ENCODE measurements at regions not wholly inside any gene's neighbourhood (a gene's known extent, or its start where the extent isn't known, plus 50 kb on each side); places are given as distances from the start of the nearest gene placed in this dataset.

DNA sequence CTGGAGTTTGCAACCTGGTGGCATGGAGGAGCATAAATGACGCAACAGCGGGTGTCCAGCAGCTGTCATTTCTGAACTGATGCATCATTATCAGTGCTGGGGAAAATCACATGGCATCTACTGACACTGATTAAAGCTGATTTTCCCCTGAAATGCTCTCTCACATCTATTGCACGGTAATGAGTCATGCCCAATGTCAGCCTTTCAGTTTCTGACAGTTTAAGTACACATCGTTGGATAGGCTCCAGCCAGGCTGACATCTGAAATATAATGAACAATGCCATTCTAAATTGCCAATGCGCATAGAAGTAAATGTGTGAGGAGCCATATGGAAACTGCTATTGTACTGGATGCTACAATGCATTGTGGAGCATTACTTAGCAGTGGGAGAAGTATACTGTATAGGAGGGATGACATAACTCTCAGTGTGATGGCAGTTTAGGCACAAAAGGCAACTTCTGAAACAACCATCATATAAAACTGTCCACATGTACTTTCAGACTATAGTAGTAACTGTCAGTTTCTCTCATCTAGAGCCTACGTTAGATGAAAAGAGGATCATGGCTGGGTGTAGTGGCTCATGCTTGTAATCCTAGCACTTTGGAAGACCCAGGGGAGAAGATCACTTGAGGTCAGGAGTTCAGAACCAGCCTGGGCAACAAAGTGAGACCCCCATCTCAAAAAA, 389.3 kb upstream of the DMAC1 start:
- no peak overlapping the region for H4K8ac ChIP-seq (ENCODE audit: extremely low read depth, insufficient read depth, low read length)
- CTCF ChIA-PET (ENCODE audit: partially characterized antibody): interaction anchor here (0.6 to 0.8 kb wide), 3 partner anchors 19 to 1996 kb away, joined by 3 read pairs; no protein-coding TSS in a partner anchor
- H2AK5ac ChIP-seq (ENCODE audit: low read depth, low read length): no peak overlapping the region
- no peaks in the 10 kb centered on the region; the same call in 1 of the 2 replicates for H3K79me1 ChIP-seq (ENCODE audit: low read depth, low read length)
- H4K5ac ChIP-seq (ENCODE audit: insufficient read length, low read depth, low read length): no peak overlapping the region
- no peak overlapping the region for H3K14ac ChIP-seq (ENCODE audit: insufficient read length)
- H3K4me2 ChIP-seq (ENCODE audit: insufficient read depth in 1 of 2, low read depth in 2 of 2, low read length in 2 of 2): no peak overlapping the region
- H3K18ac ChIP-seq (ENCODE audit: extremely low read depth, low read length): no peak overlapping the region
- no peak overlapping the region for H3K56ac ChIP-seq (replicated peaks; ENCODE audit: insufficient read length, low read depth, low read length)
- H2BK12ac ChIP-seq (ENCODE audit: low read depth, low read length): no peak overlapping the region
- H4K91ac ChIP-seq (replicated peaks; ENCODE audit: insufficient read length, low read length): no peak overlapping the region
- H3K23ac ChIP-seq (ENCODE audit: insufficient read length): no peak overlapping the region
- H2BK15ac ChIP-seq (ENCODE audit: low read length): no peak overlapping the region
- H4K20me1 ChIP-seq (replicated peaks in 1 of 2; ENCODE audit: control insufficient read depth in 1 of 2, insufficient read depth in 2 of 2, low read length in 2 of 2): no peaks in the 10 kb centered on the region
- H3K9ac ChIP-seq (replicated peaks in 1 of 4; ENCODE audit: extremely low read depth in 1 of 4, low read depth in 3 of 4, low read length in 3 of 4): no peak overlapping the region
- no peak overlapping the region for H2BK5ac ChIP-seq (ENCODE audit: low read depth, low read length)
- no peak overlapping the region for H3K4ac ChIP-seq (replicated peaks; ENCODE audit: insufficient read length, low read depth, low read length)
- no peak overlapping the region for H2BK20ac ChIP-seq (ENCODE audit: low read length)
- H3K36me3 ChIP-seq (ENCODE audit: control insufficient read depth in 2 of 4, insufficient read depth in 4 of 4, low read length in 3 of 4): no peaks in the 10 kb centered on the region
- no peak overlapping the region for H2BK120ac ChIP-seq (replicated peaks; ENCODE audit: low read depth, low read length)
- H3K23me2 ChIP-seq (ENCODE audit: low read depth, low read length): no peaks in the 10 kb centered on the region
- POLR2A ChIA-PET (ENCODE audit: partially characterized antibody): no interaction called here
- no peak overlapping the region for H3K27ac ChIP-seq (ENCODE audit: low read depth, low read length)
- no peaks in the 10 kb centered on the region for H3K9me3 ChIP-seq (ENCODE audit: insufficient read depth in 2 of 2, low read depth in 1 of 2, low read length in 1 of 2)
- H3K4me1 ChIP-seq (replicated peaks in 1 of 4; ENCODE audit: control insufficient read depth in 3 of 4, insufficient read depth in 4 of 4, low read length in 3 of 4): no peaks in the 10 kb centered on the region
- FAIRE-seq: no peak
- H2AFZ ChIP-seq (ENCODE audit: low read length): no peak overlapping the region
- no peaks in the 10 kb centered on the region for H3K27me3 ChIP-seq (replicated peaks in 1 of 4; ENCODE audit: control insufficient read depth in 3 of 4, extremely low read depth in 1 of 4, insufficient read depth in 3 of 4, low read length in 3 of 4)
- no peak overlapping the region for H3K4me3 ChIP-seq (ENCODE audit: extremely low read depth in 1 of 4, insufficient read depth in 2 of 4, low read depth in 3 of 4, low read length in 4 of 4)
- WGBS, 2 experiments (ENCODE audit: extremely low coverage in 1 of 2, insufficient coverage in 1 of 2, insufficient read length in 1 of 2, insufficient replicate concordance in 2 of 2, low coverage in 1 of 2, low lambda C conversion rate in 2 of 2, missing lambda C conversion rate in 1 of 2): 97% methylated on average over 6 of the region's 6 CpGs; no CpG with 5 or more reads in 1 of the 2 experiments
- no peak for DNase-seq (ENCODE audit: low read depth in 1 of 2, low spot score in 2 of 2)
- no peaks in the 10 kb centered on the region for H3K79me2 ChIP-seq (ENCODE audit: control insufficient read depth in 1 of 2, insufficient read depth in 2 of 2, low read length in 2 of 2)
- no peak for TF ChIP-seq TAF1 (IDR thresholded peaks at IDR 0.05; ENCODE audit: low read depth, low read length)
- TF ChIP-seq, protein P1, sequence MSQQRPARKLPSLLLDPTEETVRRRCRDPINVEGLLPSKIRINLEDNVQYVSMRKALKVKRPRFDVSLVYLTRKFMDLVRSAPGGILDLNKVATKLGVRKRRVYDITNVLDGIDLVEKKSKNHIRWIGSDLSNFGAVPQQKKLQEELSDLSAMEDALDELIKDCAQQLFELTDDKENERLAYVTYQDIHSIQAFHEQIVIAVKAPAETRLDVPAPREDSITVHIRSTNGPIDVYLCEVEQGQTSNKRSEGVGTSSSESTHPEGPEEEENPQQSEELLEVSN (IDR thresholded peaks at IDR 0.05): no peak
- no peak for TF ChIP-seq POLR2A (IDR thresholded peaks at IDR 0.05; ENCODE audit: control extremely low read depth in 1 of 2, low read depth in 2 of 2, low read length in 2 of 2)
- TF ChIP-seq CHD1 (IDR thresholded peaks at IDR 0.05; ENCODE audit: low read depth, low read length): no peak
- TF ChIP-seq NRF1 (IDR thresholded peaks at IDR 0.05; ENCODE audit: low read depth, low read length): no peak
- no peak for TF ChIP-seq CBX8 (IDR thresholded peaks at IDR 0.05; ENCODE audit: borderline replicate concordance, low read depth, low read length)
- TF ChIP-seq TCF12 (IDR thresholded peaks at IDR 0.05; ENCODE audit: low read depth, low read length): no peak
- TF ChIP-seq POU5F1 (IDR thresholded peaks at IDR 0.05; ENCODE audit: low read depth, low read length): no peak
